Posterior vena cava (tissue), 2 donors: ENCODE measurements at regions not wholly inside any gene's neighbourhood (a gene's known extent, or its start where the extent isn't known, plus 50 kb on each side); places are given as distances from the start of the nearest gene placed in this dataset.

Experiments
- DNase-seq: peaks from one replicate; pipeline ENCODE4 v3.0.0-alpha.2; 2020; ENCODE audit warnings: low spot score
- intact Hi-C, 2 donors: fragments of 100-400 bp; cut with DNase I; formaldehyde crosslinking; loops; one replicate each; pipeline versions ENCODE4 v1.14.1 to v1.14.2; 2022 to 2023
- donor health status: DM: yes; HTN: yes; CAD: no.
- donor health status: DM: yes; HTN: yes; CAD: no.

GRCh38 chr16:79713609-79714309 lies 113.2 kb upstream of the MAF start:
- DNase-seq, result no peak
- intact Hi-C loops, result no loop called here

DNA sequence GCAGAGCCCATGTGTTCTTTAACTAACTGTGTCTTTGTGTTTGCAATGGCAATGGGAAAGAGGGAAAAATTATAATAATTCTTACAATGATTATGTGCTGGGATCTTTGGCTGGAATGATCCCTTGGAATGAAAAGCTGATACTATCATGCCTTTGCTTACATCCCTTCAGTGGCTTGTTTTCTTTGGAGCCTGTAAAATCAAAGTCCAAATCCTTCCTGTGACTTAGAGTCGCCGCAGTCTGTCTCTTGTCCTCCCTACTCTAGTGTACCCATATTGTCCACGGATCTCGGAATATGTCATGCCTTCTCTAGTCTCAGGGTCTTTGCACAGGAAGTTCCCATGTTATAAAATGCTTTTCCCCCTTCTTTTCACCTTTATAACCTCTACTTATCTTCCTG lies 111.7 kb upstream of the MAF start:
- DNase-seq, result no peak
- intact Hi-C loops, result no loop called here

GRCh38 chr16:79707876-79708275 lies 107.3 kb upstream of the MAF start:
- DNase-seq, result peak; percentile 95
- intact Hi-C loops, result no loop called here

DNA sequence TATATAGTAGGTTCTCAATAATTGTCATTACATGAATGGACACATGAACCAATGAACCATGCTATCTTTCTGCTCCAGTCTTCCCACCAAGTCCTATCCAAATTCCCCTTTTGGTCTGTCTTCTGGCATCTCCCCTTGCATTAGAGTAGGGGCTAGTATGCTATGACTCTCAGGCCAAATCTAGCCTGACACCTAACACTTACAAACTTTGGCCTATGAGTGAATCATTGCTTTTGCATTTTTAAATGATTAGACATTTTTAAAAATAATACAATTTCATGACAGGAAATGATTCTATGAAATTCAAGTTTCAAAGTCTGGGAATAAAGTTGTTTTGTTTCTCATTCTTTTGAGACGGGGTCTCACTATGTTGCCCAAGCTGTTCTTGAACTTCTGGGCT lies 102.5 kb upstream of the MAF start:
- intact Hi-C loops, result no loop called here
- DNase-seq, result no peak

GRCh38 chr16:79698341-79698753 lies 97.8 kb upstream of the MAF start:
- intact Hi-C loops, result no loop called here
- no peak for DNase-seq

DNA sequence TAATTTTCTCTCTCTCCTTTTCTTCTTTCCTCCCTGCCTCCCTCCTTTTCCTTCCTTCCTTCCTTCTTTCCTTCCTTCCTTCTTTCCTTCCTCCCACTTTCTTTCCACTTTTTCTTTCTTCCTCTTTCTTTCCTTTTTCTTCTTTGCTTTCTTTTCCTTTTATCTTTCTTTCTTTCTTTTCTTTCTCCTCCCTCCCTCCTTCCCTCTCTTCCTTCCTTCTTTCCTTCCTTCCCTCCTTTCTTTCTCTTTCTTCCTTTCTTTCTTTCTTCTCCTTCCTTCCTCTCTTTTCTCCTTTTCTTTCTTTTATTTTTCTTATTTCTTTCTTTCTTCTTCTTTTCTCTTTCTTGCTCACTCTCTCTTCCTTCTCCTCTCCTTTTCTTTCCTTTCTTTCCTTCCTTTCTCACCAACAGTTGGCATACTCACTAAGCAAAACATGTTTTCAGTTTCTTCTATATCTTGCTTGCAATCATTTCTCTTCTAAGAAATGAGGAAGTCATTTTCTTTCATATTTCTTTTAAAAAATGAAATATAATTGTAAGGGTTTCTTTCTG lies 97.1 kb upstream of the MAF start:
- no peak for DNase-seq
- intact Hi-C loops, result no loop called here

GRCh38 chr16:79691007-79691406 lies 90.5 kb upstream of the MAF start:
- intact Hi-C loops, result no loop called here
- no peak for DNase-seq

- intact Hi-C loops, result no loop called here
- no peak for DNase-seq
Observed at GRCh38 chr16:79690159-79690558, 89.6 kb upstream of the MAF start.

- DNase-seq, result no peak
- intact Hi-C loops, result no loop called here
Observed at GRCh38 chr16:79687249-79688130, 87.0 kb upstream of the MAF start.

DNA sequence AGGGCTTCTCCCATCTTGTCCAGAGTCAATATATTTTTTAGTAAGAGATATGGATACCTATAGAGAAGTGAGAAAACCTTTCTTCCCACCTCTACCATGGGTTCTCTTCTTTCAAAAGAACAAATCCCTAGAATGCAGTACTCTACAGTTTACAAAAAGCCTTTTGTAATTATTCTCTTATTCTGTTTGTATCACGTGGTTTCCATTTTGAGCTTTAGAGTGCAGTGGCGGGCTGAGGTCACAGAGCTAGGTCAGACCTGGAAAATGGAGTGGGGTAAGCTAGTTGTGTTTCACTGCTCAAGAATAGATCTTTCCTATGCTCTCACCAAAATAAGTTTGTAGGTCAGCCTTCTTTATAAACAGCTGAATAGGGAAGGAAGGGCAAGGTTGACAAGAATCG lies 85.3 kb upstream of the MAF start:
- no peak for DNase-seq
- intact Hi-C loops, result no loop called here

DNA sequence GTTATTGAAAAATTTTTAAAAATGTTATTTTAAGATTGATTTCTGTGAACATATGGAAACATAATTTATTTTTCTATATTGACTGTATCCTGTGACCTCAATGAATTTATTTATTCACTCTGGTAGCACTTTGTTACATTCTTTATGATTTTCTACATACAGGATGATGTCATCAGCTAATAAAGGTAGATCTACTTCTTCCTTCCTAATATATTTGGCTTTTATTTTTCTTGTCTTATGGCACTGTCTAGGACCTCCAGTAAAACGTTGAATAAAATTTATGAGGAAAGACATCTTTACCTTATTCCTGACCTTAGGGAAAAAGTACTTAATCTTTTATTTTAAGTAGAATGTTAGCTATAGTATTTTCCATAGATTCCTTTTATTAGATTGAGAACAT lies 78.8 kb upstream of the MAF start:
- no peak for DNase-seq
- intact Hi-C loops, result no loop called here

GRCh38 chr16:79677799-79678530 lies 77.4 kb upstream of the MAF start:
- intact Hi-C loops, result no loop called here
- no peak for DNase-seq

- intact Hi-C loops, result no loop called here
- DNase-seq, result no peak
Observed at GRCh38 chr16:79673635-79674034, 73.1 kb upstream of the MAF start.

DNA sequence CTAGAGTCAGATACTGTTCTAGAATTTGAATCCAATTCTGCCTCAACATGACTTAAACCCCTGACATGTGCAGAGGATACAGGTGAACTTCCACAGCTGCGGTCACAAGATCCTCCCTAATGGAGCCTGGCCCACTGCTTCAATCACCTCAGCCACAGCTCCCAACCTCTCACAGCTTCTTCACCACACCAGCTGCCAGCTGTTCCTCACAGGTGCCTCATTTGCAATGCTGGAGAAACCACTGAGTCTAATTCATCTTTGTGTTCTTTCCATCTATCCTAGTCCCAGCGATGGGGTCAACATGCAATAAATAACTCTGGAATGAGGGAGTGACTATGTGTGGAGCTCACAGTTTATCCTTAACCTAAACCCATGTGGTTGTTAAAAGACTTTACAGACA lies 72.0 kb upstream of the MAF start:
- DNase-seq, result no peak
- intact Hi-C loops, result no loop called here

- no peak for DNase-seq
- intact Hi-C loops, result no loop called here
Observed at GRCh38 chr16:79668502-79668901, 68.0 kb upstream of the MAF start.

DNA sequence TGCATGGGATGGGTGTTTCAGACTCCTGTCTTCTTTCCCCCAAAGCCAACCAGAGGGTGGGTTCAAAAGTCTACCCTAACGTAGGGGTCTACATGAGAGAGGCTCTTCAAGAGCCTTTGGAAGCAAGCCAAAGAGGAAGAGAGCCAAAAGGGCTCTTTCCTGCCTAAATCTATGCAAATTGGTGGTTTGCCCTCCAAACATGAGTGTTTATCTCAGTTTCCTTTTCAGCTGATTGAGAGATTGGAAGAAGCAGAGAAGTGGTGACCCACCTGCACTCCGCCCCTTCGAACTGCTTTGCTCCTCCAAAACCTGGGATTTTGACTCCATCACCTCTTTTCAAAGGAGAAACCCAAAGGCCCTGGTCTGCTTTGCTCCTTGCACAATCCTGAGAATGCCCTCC lies 65.4 kb upstream of the MAF start:
- intact Hi-C loops, result no loop called here

DNA sequence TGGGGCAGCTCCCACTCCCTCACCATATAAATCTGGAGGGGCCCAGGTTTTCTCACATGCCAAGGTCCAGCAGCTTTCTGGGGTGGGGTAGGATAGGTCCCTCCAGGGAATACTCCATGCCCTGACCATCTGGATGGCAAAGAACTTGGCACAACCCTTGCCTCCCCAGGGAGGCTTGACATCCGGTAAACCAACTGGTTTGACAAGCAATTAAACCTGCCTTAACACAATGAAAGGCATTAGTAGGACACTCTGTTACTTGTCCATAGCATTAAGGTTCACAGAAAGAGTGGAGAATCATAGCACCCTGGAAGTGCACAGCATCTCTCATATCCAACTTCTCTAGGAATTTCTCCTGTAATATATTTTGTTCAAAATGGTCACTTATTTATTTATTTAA lies 63.9 kb upstream of the MAF start:
- DNase-seq, result no peak
- intact Hi-C loops, result no loop called here

More for the DNA sequence above, 65.4 kb upstream of the MAF start:
- DNase-seq, result no peak

DNA sequence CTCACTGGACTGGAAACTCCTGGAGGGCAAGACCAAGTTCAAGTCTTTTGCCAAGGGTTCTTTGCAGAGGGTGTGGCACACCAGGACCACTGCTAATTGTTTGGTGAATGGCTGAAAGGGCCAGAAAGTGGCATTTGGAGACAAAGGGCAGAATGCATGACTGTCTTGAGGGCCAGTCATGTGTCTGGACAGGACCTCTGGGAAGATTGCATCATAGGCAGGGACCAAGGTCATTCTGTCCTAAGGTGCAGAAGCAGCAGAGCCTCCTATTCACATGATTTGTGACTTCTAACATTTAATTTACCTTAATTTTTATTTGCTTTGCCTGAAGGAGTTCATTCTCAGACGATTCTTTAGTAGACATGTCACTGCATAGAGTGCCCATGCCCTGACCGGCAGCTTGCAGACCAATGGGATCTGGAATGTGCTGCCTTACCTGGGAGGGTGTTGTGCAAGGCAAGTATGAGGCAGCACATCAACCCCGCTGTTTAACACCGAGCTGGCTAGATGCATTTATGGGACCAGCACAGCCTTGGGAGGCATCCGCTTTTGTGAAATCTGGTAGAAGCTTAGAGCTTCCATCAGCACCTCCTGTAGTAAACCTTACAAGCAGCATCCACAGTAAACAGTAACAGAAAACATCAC lies 62.3 kb upstream of the MAF start:
- no peak for DNase-seq
- intact Hi-C loops, result no loop called here

DNA sequence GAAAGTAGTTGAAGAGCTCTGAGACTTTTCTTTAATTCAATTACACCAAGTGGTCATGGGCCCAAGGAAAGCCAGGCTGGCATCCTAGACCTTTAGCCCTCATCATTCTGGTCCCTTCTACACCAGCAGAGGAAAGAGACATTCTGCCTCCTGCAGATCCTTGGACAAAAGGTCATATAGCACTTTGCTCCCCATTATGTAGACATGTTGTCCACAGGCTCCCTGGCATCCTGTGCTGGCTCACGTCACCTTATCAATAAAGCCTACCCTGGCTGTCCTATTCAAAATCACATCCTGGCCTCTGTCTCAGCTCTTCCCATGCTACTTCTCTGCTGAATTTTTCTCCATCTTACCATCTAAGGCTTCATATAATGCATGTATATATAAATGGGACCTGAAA lies 61.6 kb upstream of the MAF start:
- intact Hi-C loops, result no loop called here
- no peak for DNase-seq

DNA sequence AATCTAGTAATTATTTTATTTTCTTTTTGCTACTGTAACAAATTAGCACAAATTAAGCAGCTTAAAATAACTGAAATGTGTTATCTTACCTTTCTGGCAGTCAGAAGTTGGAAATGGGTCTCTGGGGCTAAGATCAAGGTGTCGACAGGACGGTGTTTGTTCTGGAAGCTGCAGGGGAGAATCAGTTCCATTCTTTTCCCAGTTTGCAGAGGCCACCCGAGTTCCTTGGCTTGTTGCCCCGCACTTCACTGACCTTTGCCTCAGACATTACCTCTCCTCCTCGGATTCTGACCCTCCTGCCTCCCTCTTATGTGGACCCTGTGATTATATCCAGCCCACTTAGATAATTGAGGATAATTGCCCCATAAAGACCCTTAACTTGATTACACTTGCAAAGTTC lies 61.0 kb upstream of the MAF start:
- DNase-seq, result no peak
- intact Hi-C loops, result no loop called here
